Peyer's patch (tissue), 4 donors: ENCODE measurements at regions not wholly inside any gene's neighbourhood (a gene's known extent, or its start where the extent isn't known, plus 50 kb on each side); places are given as distances from the start of the nearest gene placed in this dataset.
"Not testable (repeated sequence)": the region's sequence is repeated elsewhere in the genome, so short reads cannot be mapped to it uniquely, and the experiment has no call there.

Experiments
- POLR2A ChIP-seq, 2 donors: fragments of 450-650 bp; IDR thresholded peaks; one replicate each; pipeline ENCODE4 v1.5.1; 2017; ENCODE audit warnings: antibody characterized with exemption in 2 of 2, mild to moderate bottlenecking in 2 of 2, moderate library complexity in 2 of 2
- TF ChIP-seq, protein P1 (sequence below), 6 experiments: fragments of 450-650 bp in 4 of 6; fragments of 200-600 bp in 2 of 6; sonication (generic) in 1 of 6; IDR thresholded peaks; one replicate each; pipeline ENCODE4 v1.5.1; 2017 to 2019; ENCODE audit warnings: antibody characterized with exemption in 6 of 6, mild to moderate bottlenecking in 3 of 6, moderate library complexity in 1 of 6

DNA sequence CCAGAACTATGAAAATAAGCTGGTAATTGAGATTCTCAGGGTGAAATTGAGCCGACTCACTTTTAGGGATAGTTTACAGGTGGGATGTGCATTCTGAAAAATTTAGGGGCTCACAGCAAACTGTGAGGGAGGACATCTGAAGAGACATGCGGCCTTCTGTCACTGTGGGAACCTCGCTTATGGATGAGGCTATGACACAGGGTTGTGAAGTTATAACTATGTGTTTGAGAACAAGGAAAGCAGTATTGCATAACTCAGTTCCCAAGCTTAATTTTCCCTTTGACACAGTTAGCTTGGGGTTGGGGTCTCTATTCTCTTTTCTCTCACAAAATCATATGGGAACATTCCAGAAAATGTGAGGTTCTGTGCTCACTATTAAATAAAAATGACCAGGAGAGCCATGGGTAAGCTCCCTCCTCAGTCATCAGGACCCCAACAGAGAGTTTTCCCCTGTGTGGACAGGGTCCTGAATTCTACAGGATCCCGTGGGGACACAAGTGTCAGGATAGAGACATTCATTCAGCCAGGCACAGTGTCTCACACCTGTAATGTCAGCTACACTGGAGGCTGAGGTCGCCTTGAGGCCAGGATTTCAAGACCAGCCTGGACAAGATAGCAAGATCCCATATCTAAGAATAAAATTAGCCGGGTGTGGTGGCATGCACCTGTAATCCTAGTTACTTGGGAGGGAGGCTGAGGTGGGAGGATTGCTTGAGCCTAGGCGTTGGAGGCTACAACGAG lies 1507.7 kb upstream of the TPTE start:
- TF ChIP-seq, protein P1, sequence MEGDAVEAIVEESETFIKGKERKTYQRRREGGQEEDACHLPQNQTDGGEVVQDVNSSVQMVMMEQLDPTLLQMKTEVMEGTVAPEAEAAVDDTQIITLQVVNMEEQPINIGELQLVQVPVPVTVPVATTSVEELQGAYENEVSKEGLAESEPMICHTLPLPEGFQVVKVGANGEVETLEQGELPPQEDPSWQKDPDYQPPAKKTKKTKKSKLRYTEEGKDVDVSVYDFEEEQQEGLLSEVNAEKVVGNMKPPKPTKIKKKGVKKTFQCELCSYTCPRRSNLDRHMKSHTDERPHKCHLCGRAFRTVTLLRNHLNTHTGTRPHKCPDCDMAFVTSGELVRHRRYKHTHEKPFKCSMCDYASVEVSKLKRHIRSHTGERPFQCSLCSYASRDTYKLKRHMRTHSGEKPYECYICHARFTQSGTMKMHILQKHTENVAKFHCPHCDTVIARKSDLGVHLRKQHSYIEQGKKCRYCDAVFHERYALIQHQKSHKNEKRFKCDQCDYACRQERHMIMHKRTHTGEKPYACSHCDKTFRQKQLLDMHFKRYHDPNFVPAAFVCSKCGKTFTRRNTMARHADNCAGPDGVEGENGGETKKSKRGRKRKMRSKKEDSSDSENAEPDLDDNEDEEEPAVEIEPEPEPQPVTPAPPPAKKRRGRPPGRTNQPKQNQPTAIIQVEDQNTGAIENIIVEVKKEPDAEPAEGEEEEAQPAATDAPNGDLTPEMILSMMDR (IDR thresholded peaks at IDR 0.05): not testable (repeated sequence)
- TF ChIP-seq POLR2A (IDR thresholded peaks at IDR 0.05): not testable (repeated sequence)
